ENCODE measurements at regions not wholly inside any gene's neighbourhood (a gene's known extent, or its start where the extent isn't known, plus 50 kb on each side); places are given as distances from the start of the nearest gene placed in this dataset.

GRCh38 chr11:81915045-81915444, 818.6 kb downstream of the FAM181B start:
- POLR2A ChIA-PET (ENCODE audit: unreplicated experiment): no interaction called here
- H4K5ac ChIP-seq (ENCODE audit: low read depth, low read length): no peak overlapping the region
- CTCF ChIA-PET: no interaction called here
- in situ Hi-C loops (cut with MboI; ENCODE audit: low sequenced_read_pairs) (no loop called here), intact Hi-C loops (cut with micrococcal nuclease) (no loop called here), dilution Hi-C loops (cut with HindIII; ENCODE audit: low sequenced_read_pairs, unreplicated experiment) (no loop called here)
- BruUV-seq (replicated peaks): no TSS peak
- H2AK9ac ChIP-seq (replicated peaks; ENCODE audit: low read depth, low read length, poor library complexity): no peak overlapping the region
- H3K27ac ChIP-seq (ENCODE audit: insufficient read depth, low read length): no peak overlapping the region
- no peak overlapping the region for H3K4ac ChIP-seq (ENCODE audit: low read depth, low read length)
- H4K91ac ChIP-seq (ENCODE audit: insufficient read depth, low read depth, low read length): no peak overlapping the region
- H3K9me3 ChIP-seq (ENCODE audit: control insufficient read depth, insufficient read depth, low read length): no peaks in the 10 kb centered on the region
- H2AK5ac ChIP-seq (ENCODE audit: low read depth, low read length): no peak overlapping the region
- no peak overlapping the region for H2BK5ac ChIP-seq (ENCODE audit: low read depth, low read length, poor library complexity, severe bottlenecking)
- no peak overlapping the region for H3K18ac ChIP-seq (ENCODE audit: low read depth, low read length)
- no peaks in the 10 kb centered on the region for H3K79me1 ChIP-seq (ENCODE audit: low read depth in 1 of 2, low read length in 2 of 2)
- H3K36me3 ChIP-seq (ENCODE audit: control insufficient read depth, insufficient read depth, low read length): no peaks in the 10 kb centered on the region
- H2BK15ac ChIP-seq (ENCODE audit: low read depth, low read length): no peak overlapping the region
- H2BK120ac ChIP-seq (ENCODE audit: low read depth, low read length): no peak overlapping the region
- H2BK20ac ChIP-seq (ENCODE audit: low read depth, low read length): no peak overlapping the region
- H2AFZ ChIP-seq (replicated peaks; ENCODE audit: low read length, poor library complexity): no peak overlapping the region
- TF ChIP-seq CTCF (conservative IDR thresholded peaks at IDR 0.05; ENCODE audit: low read depth, low read length) (no peak), CHD1 (IDR thresholded peaks at IDR 0.05; ENCODE audit: low read depth, low read length) (no peak)
- no peak overlapping the region for H4K8ac ChIP-seq (ENCODE audit: low read depth in 2 of 2, low read length in 2 of 2)
- ATAC-seq (ENCODE audit: low read depth) (no peak), DNase-seq (no peak)
- no peak overlapping the region for H3K14ac ChIP-seq (replicated peaks; ENCODE audit: low read depth, low read length)
- no peak overlapping the region for H3K56ac ChIP-seq (ENCODE audit: extremely low read depth, insufficient read depth, low read length)
- H3K4me2 ChIP-seq (ENCODE audit: low read depth, low read length): no peak overlapping the region
- H4K20me1 ChIP-seq (ENCODE audit: insufficient read depth, low read length): no peaks in the 10 kb centered on the region
- no peak overlapping the region for H3K4me3 ChIP-seq (ENCODE audit: insufficient read depth, low read depth, low read length)
- H3K27me3 ChIP-seq (ENCODE audit: control insufficient read depth, insufficient read depth, low read length): no peaks in the 10 kb centered on the region
- no peak overlapping the region for H3K9ac ChIP-seq (ENCODE audit: low read depth, low read length)
- no peaks in the 10 kb centered on the region for H3K9me1 ChIP-seq (ENCODE audit: insufficient read depth, low read length)
- H3K4me1 ChIP-seq (ENCODE audit: control insufficient read depth, insufficient read depth, low read length): no peaks in the 10 kb centered on the region
- no peak overlapping the region for H3K23ac ChIP-seq (ENCODE audit: low read depth, low read length)
